Right lobe of liver (tissue), 6 donors: ENCODE measurements at regions not wholly inside any gene's neighbourhood (a gene's known extent, or its start where the extent isn't known, plus 50 kb on each side); places are given as distances from the start of the nearest gene placed in this dataset.
"Not testable (repeated sequence)": the region's sequence is repeated elsewhere in the genome, so short reads cannot be mapped to it uniquely, and the experiment has no call there.

Experiments
- ATAC-seq, 4 donors: fragments of 200-7000 bp; cut with Tn5 transposase; one replicate each; pipeline ENCODE4 v1.9.1; 2020; ENCODE audit warnings: mild to moderate bottlenecking in 4 of 4, moderate library complexity in 4 of 4
- DNase-seq, 3 donors: peaks; one replicate each; pipeline ENCODE4 v3.0.0-alpha.2; 2020
- H3K27ac ChIP-seq, 3 donors: fragments of 200-600 bp; one replicate each; pipeline ENCODE4 v1.8.0; 2022
- H3K27me3 ChIP-seq, 2 donors: fragments of 200-600 bp; one replicate each; pipeline ENCODE4 v1.8.0; 2022
- H3K36me3 ChIP-seq, 4 donors: fragments of 200-600 bp; sonication (generic) in 1 of 4; one replicate each; pipeline versions ENCODE4 v1.5.1 to v1.8.0; 2017 to 2022; ENCODE audit warnings: control low read depth in 1 of 4
- H3K4me1 ChIP-seq, 4 donors: fragments of 200-600 bp; sonication (generic) in 1 of 4; one replicate each; pipeline versions ENCODE4 v1.5.1 to v1.8.0; 2017 to 2022; ENCODE audit warnings: control low read depth in 1 of 4
- H3K4me3 ChIP-seq, 3 donors: fragments of 200-600 bp; one replicate each; pipeline ENCODE4 v1.8.0; 2022
- H3K9me3 ChIP-seq, 4 donors: fragments of 200-600 bp; sonication (generic) in 1 of 4; one replicate each; pipeline versions ENCODE4 v1.5.1 to v1.8.0; 2017 to 2022; ENCODE audit warnings: control low read depth in 1 of 4
- POLR2A ChIP-seq: fragments of 450-650 bp; IDR thresholded peaks from one replicate; pipeline ENCODE4 v1.6.1; 2017; ENCODE audit warnings: antibody characterized with exemption, mild to moderate bottlenecking
- WGBS: methylation state at CpG from one replicate; pipeline ENCODE4 v1.1.6; 2018; ENCODE audit warnings: low coverage, low lambda C conversion rate; ENCODE audit not compliant: insufficient coverage; ENCODE audit errors: missing lambda C conversion rate; 5-methylcytosine and 5-hydroxymethylcytosine counted together
- intact Hi-C, 2 donors: fragments of 100-400 bp; cut with DNase I; formaldehyde crosslinking; loops; one replicate each; pipeline versions ENCODE4 v1.11.2 to v1.14.1; 2022
- TF ChIP-seq, protein P1 (sequence below), 4 donors: fragments of 200-600 bp in 3 of 4; fragments of 450-650 bp in 1 of 4; IDR thresholded peaks; one replicate each; pipeline versions ENCODE4 v1.5.1 to v1.8.0; 2016 to 2022; ENCODE audit warnings: antibody characterized with exemption in 4 of 4, mild to moderate bottlenecking in 2 of 4
- donor health status: DM: no; HTN: yes; CAD: no.
- donor health status: DM: no; HTN: no; CAD: no.
- donor health status: DM: no; HTN: no; CAD: no.
- donor health status: DM: no; HTN: yes; CAD: no.
- donor health status: DM: no; HTN: yes; CAD: no.

DNA sequence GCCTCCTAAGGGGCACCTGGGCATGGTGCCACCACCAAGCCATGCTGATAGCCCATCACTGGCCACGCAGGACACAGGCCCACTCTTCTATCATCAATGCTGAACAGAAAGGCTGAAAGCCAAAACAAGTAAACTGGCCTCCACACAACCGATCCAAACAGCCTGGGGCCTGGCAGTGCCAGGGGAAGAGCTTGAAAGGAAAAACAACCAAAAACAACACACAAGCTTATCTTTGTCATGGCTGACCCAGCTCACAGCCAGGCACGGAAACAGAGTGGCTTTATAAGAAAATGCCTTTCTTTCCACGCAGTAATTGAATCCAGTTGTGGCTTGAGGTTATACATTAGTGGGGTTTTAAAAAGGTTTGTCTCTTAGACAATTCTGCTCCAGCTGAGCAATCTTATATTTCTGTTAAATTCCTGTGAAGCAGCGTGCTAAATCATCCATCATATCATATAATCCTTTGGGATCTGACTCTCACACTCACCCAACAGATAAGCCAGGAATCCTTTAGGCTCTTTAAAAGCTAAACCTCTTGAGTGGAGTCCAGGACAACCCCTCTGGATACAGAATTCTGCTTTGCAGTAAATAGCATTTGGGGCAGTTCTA lies 65.4 kb upstream of the SLC22A16 start:
- no peaks in the 10 kb centered on the region for H3K9me3 ChIP-seq
- no peak overlapping the region for H3K27ac ChIP-seq
- DNase-seq (no peak), ATAC-seq (no peak)
- no peak overlapping the region for H3K4me3 ChIP-seq
- H3K36me3 ChIP-seq = no peaks in the 10 kb centered on the region
- TF ChIP-seq POLR2A = no peak
- TF ChIP-seq, protein P1, sequence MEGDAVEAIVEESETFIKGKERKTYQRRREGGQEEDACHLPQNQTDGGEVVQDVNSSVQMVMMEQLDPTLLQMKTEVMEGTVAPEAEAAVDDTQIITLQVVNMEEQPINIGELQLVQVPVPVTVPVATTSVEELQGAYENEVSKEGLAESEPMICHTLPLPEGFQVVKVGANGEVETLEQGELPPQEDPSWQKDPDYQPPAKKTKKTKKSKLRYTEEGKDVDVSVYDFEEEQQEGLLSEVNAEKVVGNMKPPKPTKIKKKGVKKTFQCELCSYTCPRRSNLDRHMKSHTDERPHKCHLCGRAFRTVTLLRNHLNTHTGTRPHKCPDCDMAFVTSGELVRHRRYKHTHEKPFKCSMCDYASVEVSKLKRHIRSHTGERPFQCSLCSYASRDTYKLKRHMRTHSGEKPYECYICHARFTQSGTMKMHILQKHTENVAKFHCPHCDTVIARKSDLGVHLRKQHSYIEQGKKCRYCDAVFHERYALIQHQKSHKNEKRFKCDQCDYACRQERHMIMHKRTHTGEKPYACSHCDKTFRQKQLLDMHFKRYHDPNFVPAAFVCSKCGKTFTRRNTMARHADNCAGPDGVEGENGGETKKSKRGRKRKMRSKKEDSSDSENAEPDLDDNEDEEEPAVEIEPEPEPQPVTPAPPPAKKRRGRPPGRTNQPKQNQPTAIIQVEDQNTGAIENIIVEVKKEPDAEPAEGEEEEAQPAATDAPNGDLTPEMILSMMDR (IDR thresholded peaks at IDR 0.05) = no peak
- WGBS = 80% methylated on average over 2 of the region's 5 CpGs
- H3K4me1 ChIP-seq = no peaks in the 10 kb centered on the region
- intact Hi-C loops = no loop called here
- H3K27me3 ChIP-seq = no peaks in the 10 kb centered on the region

GRCh38 chr6:110539277-110540019 lies 63.0 kb upstream of the SLC22A16 start:
- H3K4me1 ChIP-seq, ATAC-seq, H3K27me3 ChIP-seq, H3K36me3 ChIP-seq, DNase-seq, H3K9me3 ChIP-seq, H3K4me3 ChIP-seq, intact Hi-C loops, H3K27ac ChIP-seq: not testable (repeated sequence)
- 81% methylated on average over 4 of the region's 4 CpGs for WGBS

GRCh38 chr6:110538416-110539160 lies 62.2 kb upstream of the SLC22A16 start:
- Histone ChIP-seq H3K4me3 (no peak overlapping the region), H3K27me3 (no peaks in the 10 kb centered on the region), H3K36me3 (no peaks in the 10 kb centered on the region), H3K9me3 (no peaks in the 10 kb centered on the region), H3K4me1 (no peaks in the 10 kb centered on the region), H3K27ac (no peak overlapping the region)
- TF ChIP-seq, protein P1 (IDR thresholded peaks at IDR 0.05) = no peak
- TF ChIP-seq POLR2A = no peak
- DNase-seq = no peak
- intact Hi-C loops = no loop called here
- WGBS = 86% methylated on average over 1 of the region's 5 CpGs
- no peak for ATAC-seq

- WGBS = 53% methylated on average over 8 of the region's 8 CpGs
- intact Hi-C loops = no loop called here
- no peak overlapping the region for H3K27ac ChIP-seq
Measured at GRCh38 chr6:110537208-110538123, 61.1 kb upstream of the SLC22A16 start.

More at GRCh38 chr6:110537208-110538123, 61.1 kb upstream of the SLC22A16 start:
- no peak for TF ChIP-seq POLR2A
- TF ChIP-seq, protein P1 (IDR thresholded peaks at IDR 0.05) = no peak
- Histone ChIP-seq H3K36me3 (no peaks in the 10 kb centered on the region), H3K27me3 (no peaks in the 10 kb centered on the region), H3K4me3 (no peak overlapping the region), H3K9me3 (no peaks in the 10 kb centered on the region), H3K4me1 (no peaks in the 10 kb centered on the region)
- ATAC-seq (peak in 2 of 4 donors; percentile 53 to 78), DNase-seq (no peak)
